HG03439 (cell line): ENCODE measurements at regions not wholly inside any gene's neighbourhood (a gene's known extent, or its start where the extent isn't known, plus 50 kb on each side); places are given as distances from the start of the nearest gene placed in this dataset.
"Not testable (repeated sequence)": the region's sequence is repeated elsewhere in the genome, so short reads cannot be mapped to it uniquely, and the experiment has no call there.

Experiments
- ATAC-seq: cut with Tn5 transposase; IDR thresholded peaks from one replicate; pipeline ENCODE4 v1.9.1; 2021; ENCODE audit warnings: mild to moderate bottlenecking, moderate library complexity; ENCODE audit not compliant: unreplicated experiment

DNA sequence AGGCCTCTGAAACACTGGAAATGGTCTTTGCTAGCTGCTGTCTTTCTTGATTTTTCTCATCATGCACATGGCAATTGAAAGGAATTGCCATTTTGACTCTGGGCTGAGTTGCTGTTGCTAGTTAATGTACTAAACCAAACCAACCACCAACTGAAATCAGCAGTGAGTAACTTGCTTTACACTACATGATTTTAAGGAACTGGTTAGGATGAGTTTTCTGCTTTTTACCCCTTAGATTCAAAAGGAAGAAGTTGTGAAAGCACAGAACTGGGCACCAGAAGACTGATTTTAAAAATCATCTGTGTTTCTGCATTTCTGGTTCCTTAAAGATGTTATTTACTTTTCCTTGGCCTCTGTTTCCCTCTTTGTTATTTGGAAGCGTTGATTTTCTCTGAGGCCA lies 361.9 kb downstream of the HLX start:
- no peak for ATAC-seq

DNA sequence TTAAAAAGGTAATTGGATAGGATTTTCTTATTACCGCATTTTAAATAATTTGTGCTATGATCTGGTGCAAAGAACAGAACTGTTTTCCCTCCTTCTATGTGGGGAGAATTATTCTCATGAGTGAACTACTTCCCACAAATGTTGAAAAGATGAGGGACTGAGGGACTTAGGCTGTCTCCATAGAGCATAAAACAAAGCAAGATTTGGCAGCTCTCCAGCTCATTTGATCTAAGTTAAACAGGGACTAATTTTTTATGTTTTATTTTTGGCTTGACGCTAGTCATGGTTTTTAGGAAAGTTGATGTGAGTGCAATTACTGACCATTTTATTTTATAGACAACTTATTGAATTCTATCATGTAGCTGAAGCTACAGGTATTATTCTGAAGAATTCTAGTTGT lies 362.3 kb downstream of the HLX start:
- no peak for ATAC-seq

GRCh38 chr1:221246067-221246466 lies 366.8 kb downstream of the HLX start:
- ATAC-seq = no peak

GRCh38 chr1:221246628-221247415 lies 367.6 kb downstream of the HLX start:
- ATAC-seq = no peak

- no peak for ATAC-seq
These were observed 372.3 kb downstream of the HLX start for GRCh38 chr1:221251580-221251979.

- no peak for ATAC-seq
These were observed 375.6 kb downstream of the HLX start for GRCh38 chr1:221254813-221255212.

DNA sequence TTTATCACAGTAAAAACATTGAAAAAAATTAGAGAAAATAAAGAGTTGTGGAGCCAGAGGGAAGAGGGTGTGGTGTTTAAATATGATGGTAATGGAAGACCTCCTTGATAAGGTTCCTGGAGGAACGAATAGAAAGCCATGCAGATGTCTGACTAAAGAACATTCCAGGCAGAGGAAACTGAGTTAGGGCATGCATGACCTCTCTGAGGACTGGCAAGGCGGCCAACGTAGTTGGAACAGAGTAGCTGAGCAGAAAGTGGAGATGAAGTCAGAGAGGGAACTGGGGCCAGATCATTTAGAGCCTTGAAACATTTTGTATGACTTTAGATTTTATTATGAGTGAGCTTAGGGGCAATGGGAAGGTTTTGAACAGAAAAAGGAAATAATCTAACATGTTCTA lies 377.5 kb downstream of the HLX start:
- no peak for ATAC-seq

DNA sequence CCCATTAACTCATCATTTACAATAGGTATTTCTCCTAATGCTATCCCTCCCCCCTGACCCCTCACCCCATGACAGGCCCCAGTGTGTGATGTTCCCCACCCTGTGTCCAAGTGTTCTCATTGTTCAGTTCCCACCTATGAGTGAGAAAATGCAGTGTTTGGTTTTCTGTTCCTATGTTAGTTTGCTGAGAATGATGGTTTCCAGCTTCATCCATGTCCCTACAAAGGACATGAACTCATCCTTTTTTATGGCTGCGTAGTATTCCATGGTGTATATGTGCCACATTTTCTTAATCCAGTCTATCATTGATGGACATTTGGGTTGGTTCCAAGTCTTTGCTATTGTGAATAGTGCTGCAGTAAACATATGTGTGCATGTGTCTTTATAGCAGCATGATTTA lies 378.3 kb downstream of the HLX start:
- ATAC-seq = not testable (repeated sequence)

DNA sequence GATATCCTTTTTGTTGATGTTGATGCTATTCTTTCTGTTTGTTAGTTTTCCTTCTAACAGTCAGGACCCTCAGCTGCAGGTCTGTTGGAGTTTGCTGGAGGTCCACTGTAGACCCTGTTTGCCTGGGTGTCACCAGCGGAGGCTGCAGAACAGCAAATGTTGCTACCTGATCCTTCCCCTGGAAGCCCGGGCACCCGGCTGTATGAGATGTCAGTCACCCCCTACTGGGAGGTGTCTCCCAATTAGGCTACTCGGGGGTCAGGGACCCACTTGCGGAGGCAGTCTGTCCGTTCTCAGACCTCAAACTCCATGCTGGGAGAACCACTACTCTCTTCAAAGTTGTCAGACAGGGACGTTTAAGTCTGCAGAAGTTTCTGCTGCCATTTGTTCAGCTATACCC lies 383.4 kb downstream of the HLX start:
- not testable (repeated sequence) for ATAC-seq

DNA sequence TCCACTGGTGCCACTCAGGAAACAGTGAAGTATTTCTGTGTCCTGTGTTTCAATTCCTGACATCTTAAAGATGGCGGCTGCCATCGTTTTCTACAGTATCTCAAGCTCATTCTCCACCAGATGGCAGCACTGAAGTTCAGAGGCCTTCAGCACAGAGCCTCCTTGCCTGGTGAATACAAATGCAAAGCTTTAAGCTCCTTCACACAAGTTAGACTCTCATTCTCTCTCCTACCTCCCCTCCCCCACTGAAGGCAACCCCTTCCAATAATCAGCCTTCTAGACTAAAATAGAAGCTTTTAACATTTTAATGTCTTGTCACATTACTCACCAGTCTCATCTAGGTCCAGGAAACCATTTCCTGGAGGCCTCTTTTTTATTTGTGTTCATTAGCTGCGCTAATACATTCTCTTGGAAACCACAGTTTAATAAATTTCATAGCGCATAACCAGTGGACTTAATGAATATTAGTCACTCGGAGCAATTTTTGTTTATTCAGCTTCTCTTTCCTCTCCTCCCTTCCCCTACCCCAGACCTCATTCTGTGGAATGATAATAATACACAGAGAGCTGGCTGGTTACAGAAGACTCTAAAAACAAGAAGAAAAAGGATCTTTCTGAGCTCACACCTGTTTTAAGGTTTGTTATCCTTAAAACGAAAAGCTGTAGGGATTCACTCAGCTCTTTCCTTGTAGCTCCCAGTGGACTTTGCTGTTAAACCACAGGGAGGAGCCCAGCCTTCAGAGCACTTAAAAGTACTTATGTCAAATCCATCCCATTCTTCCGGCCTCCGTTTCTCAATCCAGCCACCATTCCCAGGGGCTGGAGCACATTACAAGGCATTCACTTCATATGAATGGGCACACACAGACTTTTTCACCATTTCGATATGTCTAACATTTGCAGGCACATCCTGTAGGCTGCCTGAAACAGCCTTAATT lies 384.9 kb downstream of the HLX start:
- peak; percentile 89 for ATAC-seq

DNA sequence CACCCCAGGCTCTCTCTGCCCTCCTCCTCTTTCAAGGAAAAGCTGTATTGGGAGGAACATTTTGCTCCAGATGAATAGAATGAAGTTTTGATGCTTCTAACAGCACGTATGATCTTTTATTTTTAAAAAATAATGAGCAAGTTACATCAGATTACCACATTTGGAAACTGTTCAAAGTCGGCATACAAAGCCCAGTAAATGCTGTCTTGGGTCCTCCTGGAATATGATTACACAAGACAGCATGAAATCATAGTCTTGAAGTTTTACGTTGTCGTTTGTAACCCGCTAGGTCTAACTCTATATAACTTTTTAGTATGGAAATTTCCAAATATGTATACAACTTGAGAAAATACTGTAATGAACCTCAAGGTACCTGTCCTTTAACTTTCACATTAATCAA lies 385.6 kb downstream of the HLX start:
- ATAC-seq = no peak

- no peak for ATAC-seq
These were observed 389.1 kb downstream of the HLX start for GRCh38 chr1:221268295-221268694.

DNA sequence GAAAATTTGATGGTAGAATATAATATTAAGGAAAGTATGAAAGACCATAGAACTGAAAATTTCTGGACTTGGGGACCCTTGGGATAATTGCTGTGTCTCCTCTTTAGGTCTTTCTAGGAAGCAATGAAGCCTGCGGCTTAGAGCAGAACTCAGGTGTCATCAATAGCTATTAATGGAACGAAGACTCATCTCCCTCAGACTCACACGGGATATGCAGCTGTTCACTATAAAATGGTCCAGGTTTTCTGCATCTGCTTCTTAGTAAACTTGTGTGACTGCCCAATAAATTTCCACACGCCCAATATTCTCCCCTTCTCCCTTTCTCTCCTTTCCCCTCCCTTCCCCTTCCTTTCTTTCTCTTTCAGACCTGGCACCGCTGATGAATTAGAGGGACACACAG lies 392.5 kb downstream of the HLX start:
- no peak for ATAC-seq

DNA sequence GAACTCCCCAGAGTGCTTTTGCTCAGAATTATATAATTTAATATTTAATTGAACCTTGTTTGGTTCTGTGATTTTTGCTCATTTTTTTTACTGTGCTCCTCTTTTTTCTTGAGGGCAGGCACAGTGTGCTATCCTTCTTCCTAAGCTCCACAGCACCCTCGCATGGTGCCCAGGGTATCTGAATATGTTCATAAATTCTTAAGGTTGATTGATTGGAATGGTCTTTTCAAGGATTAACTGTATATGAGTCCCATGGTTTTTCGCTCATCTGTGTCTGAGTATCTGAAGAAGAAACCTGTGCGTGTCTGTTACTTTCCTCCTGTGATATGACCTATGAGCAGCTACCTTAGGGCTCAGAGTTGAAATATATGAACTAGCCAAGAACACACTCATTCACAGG lies 393.7 kb downstream of the HLX start:
- ATAC-seq = no peak

- no peak for ATAC-seq
These were observed 395.1 kb downstream of the HLX start for GRCh38 chr1:221274373-221274772.

DNA sequence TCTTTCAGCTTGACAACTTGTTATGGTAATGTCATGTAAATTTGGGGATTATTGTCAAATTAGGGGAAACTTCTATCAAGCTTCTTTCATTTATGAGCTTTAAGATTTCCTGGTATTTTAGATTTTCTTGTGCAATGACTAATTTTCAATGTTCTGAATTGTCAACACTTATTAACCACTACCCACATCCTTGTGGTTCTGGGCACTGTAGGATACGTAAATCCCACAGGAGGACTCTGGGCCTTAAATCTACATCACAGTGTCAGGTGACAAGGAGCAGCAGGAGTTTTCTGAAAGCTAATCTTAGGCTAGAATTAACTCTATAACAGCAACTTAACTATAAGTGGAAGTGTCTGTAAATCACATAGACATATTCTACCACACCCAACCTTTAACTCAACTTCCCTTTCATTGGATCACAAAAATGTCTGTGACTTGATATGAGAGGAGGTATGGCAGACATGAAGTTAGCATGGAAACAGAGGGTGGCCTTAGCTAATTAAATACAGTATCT lies 397.7 kb downstream of the HLX start:
- ATAC-seq = no peak

DNA sequence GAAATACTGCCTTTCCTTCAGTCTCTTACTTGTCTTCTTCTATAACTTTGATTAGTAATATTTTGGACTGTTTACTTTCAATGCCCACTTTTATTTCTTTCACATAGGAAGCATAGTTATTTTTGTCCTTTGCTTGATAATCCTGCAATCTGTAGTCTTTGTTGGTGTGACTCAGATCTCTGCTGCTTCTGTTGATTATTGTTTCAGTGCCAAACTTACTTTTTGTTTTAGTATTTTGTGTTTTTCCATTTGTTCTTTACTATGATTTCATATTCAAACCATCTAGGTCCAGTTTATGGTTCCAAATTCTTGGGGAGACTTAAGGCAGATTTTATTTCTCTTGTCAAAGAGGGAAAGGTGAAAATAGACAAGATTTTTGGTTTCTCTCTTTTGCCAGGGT lies 399.9 kb downstream of the HLX start:
- ATAC-seq = no peak

GRCh38 chr1:221283532-221283931 lies 404.3 kb downstream of the HLX start:
- ATAC-seq = no peak

GRCh38 chr1:221284028-221284427 lies 404.8 kb downstream of the HLX start:
- no peak for ATAC-seq

- ATAC-seq = not testable (repeated sequence)
These were observed 405.7 kb downstream of the HLX start for GRCh38 chr1:221284991-221285390.

- ATAC-seq = not testable (repeated sequence)
These were observed 406.4 kb downstream of the HLX start for GRCh38 chr1:221285458-221286210.
